Gastrocnemius medialis (tissue), 4 donors: ENCODE measurements at regions not wholly inside any gene's neighbourhood (a gene's known extent, or its start where the extent isn't known, plus 50 kb on each side); places are given as distances from the start of the nearest gene placed in this dataset.

Experiments
- ATAC-seq, 2 donors: fragments of 150-250 bp; one replicate each; pipeline ENCODE4 v1.9.1; 2016
- DNase-seq, 2 donors: peaks; one replicate each; pipeline ENCODE4 v3.0.0-alpha.2; 2019
- H3K27ac ChIP-seq, 4 donors: fragments of 200-600 bp; sonication (generic); 1 replicate in 1 of 4; 2 replicates in 3 of 4; pipeline ENCODE4 v1.5.1; 2016 to 2018; ENCODE audit warnings: mild to moderate bottlenecking in 2 of 4, moderate library complexity in 1 of 4
- H3K27me3 ChIP-seq, 3 donors: fragments of 200-600 bp; sonication (generic) in 2 of 3; 1 replicate in 1 of 3; 2 replicates in 2 of 3; pipeline versions ENCODE4 v1.5.1 to v1.6.0; 2016 to 2019; ENCODE audit warnings: mild to moderate bottlenecking in 1 of 3, moderate library complexity in 1 of 3
- H3K36me3 ChIP-seq, 2 donors: fragments of 200-600 bp; sonication (generic) in 1 of 2; one replicate each; pipeline ENCODE4 v1.5.1; 2017 to 2018
- H3K4me1 ChIP-seq, 2 donors: fragments of 200-600 bp; sonication (generic) in 1 of 2; one replicate each; pipeline ENCODE4 v1.5.1; 2016 to 2017; ENCODE audit warnings: mild to moderate bottlenecking in 2 of 2
- H3K4me3 ChIP-seq, 4 donors: fragments of 200-600 bp; sonication (generic) in 3 of 4; 1 replicate in 1 of 4; 2 replicates in 3 of 4; pipeline ENCODE4 v1.5.1; 2016 to 2019; ENCODE audit warnings: mild to moderate bottlenecking in 2 of 4
- H3K9me3 ChIP-seq, 3 donors: fragments of 200-600 bp; sonication (generic) in 2 of 3; 1 replicate in 1 of 3; 2 replicates in 2 of 3; pipeline ENCODE4 v1.5.1; 2016 to 2019
- POLR2A ChIP-seq, 2 donors: fragments of 450-650 bp; IDR thresholded peaks; one replicate each; pipeline ENCODE4 v1.6.1; 2017; ENCODE audit warnings: antibody characterized with exemption in 2 of 2, mild to moderate bottlenecking in 2 of 2, moderate library complexity in 2 of 2
- in situ Hi-C, 4 donors: fragments of 200-750 bp; cut with MboI; loops; one replicate each; pipeline versions ENCODE4 v1.15.0 to v1.8.0; 2017; ENCODE audit warnings: low sequenced_read_pairs in 4 of 4
- intact Hi-C: fragments of 100-400 bp; cut with DNase I; formaldehyde crosslinking; loops from one replicate; pipeline ENCODE4 v1.15.1; 2023; ENCODE audit warnings: low total_unique reads
- TF ChIP-seq, protein P1 (sequence below), 5 experiments: fragments of 450-650 bp in 3 of 5; fragments of 200-600 bp in 2 of 5; sonication (generic) in 2 of 5; IDR thresholded peaks in 4 of 5; conservative IDR thresholded peaks in 1 of 5; 1 replicate in 4 of 5; 2 replicates in 1 of 5; pipeline ENCODE4 v1.5.1; 2016 to 2019; ENCODE audit warnings: antibody characterized with exemption in 5 of 5, mild to moderate bottlenecking in 3 of 5, moderate library complexity in 3 of 5

DNA sequence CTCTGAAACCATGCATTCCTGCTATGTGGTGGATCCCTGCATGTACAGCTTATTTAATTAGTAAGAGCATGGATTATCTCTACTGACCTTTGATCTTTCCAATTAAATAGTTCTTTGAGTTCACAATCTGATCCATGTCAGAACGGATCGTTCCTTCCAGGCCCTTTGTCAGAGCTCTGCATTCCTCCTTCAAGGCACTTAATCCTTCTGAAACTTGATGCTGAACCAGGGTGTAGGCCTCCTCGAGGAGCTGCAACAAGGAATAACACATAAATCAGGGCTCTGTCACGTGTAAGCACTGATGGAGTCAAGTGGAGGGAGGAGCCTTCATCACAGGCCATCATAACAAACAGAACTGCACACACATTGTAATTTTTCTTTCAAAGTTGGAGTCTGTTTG lies 68.4 kb upstream of the EDEM3 start:
- no peaks in the 10 kb centered on the region for H3K36me3 ChIP-seq
- H3K4me3 ChIP-seq = no peak overlapping the region
- ATAC-seq (peak; percentile 87 to 88), DNase-seq (peak; percentile 66 to 71)
- H3K27ac ChIP-seq = peak overlapping the region; percentile 73 to 82 (median 81)
- TF ChIP-seq, protein P1, sequence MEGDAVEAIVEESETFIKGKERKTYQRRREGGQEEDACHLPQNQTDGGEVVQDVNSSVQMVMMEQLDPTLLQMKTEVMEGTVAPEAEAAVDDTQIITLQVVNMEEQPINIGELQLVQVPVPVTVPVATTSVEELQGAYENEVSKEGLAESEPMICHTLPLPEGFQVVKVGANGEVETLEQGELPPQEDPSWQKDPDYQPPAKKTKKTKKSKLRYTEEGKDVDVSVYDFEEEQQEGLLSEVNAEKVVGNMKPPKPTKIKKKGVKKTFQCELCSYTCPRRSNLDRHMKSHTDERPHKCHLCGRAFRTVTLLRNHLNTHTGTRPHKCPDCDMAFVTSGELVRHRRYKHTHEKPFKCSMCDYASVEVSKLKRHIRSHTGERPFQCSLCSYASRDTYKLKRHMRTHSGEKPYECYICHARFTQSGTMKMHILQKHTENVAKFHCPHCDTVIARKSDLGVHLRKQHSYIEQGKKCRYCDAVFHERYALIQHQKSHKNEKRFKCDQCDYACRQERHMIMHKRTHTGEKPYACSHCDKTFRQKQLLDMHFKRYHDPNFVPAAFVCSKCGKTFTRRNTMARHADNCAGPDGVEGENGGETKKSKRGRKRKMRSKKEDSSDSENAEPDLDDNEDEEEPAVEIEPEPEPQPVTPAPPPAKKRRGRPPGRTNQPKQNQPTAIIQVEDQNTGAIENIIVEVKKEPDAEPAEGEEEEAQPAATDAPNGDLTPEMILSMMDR (IDR thresholded peaks at IDR 0.05 in 4 of 5, conservative IDR thresholded peaks at IDR 0.05 in 1 of 5) = no peak
- TF ChIP-seq POLR2A (IDR thresholded peaks at IDR 0.05) = no peak
- H3K9me3 ChIP-seq = no peaks in the 10 kb centered on the region
- no peaks in the 10 kb centered on the region for H3K27me3 ChIP-seq
- intact Hi-C loops = no loop called here
- peaks cover 61 to 69% of the 10 kb centered on the region in 2 donors for H3K4me1 ChIP-seq
- in situ Hi-C loops = no loop called here

DNA sequence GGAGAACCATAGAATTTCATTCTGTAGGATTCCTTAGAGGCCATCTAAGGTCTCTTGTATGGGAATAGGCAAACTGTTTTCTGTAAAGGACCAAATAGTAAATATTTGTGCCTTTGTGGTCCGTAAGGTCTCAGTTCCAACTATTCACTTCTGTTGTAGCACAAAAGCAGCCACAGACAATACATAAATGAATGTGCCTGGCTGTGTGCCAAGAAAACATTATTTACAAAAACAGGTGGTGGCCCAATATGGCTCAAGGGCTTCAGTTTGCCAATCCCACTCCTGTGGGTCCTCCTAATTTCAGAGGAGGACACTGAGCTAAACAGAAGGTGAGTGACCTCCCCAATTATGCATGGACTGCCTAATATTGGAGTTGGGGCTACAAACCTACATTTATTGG lies 67.6 kb upstream of the EDEM3 start:
- Histone ChIP-seq H3K36me3 (no peaks in the 10 kb centered on the region), H3K9me3 (no peaks in the 10 kb centered on the region), H3K4me3 (no peak overlapping the region), H3K4me1 (peaks cover 56 to 61% of the 10 kb centered on the region in 2 donors), H3K27ac (peak overlapping the region; percentile 73 to 82 (median 81)), H3K27me3 (no peaks in the 10 kb centered on the region)
- TF ChIP-seq, protein P1 (IDR thresholded peaks at IDR 0.05 in 4 of 5, conservative IDR thresholded peaks at IDR 0.05 in 1 of 5) = no peak
- TF ChIP-seq POLR2A (IDR thresholded peaks at IDR 0.05) = no peak
- in situ Hi-C loops = no loop called here
- DNase-seq (no peak), ATAC-seq (peak in 1 of 2 donors; percentile 20)
- intact Hi-C loops = no loop called here

DNA sequence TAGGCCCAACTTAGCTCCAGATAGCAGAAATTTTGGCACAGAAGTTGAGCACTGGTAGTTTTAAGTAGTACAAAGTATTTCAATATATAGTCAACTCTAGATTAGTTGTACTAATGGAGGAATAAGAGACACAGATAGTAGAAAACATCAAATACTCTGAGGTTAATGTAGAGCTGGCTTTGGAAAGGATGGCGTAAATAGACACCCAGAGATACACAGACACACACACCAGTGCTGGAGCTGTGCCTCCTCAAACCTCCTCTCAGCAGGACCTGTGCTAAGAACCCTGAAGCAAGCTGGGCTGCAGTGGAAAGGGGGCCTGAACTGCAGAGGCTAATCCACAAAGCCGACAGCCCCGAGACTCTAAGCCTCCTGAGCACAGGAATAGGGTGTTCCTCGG lies 67.0 kb upstream of the EDEM3 start:
- Histone ChIP-seq H3K4me3 (no peak overlapping the region), H3K4me1 (peaks cover 50 to 55% of the 10 kb centered on the region in 2 donors), H3K9me3 (no peaks in the 10 kb centered on the region), H3K27me3 (no peaks in the 10 kb centered on the region), H3K36me3 (no peaks in the 10 kb centered on the region), H3K27ac (peak overlapping the region; percentile 73 to 82 (median 81))
- DNase-seq (no peak), ATAC-seq (no peak)
- intact Hi-C loops (no loop called here), in situ Hi-C loops (no loop called here)
- TF ChIP-seq POLR2A (IDR thresholded peaks at IDR 0.05) = no peak
- TF ChIP-seq, protein P1 (IDR thresholded peaks at IDR 0.05 in 4 of 5, conservative IDR thresholded peaks at IDR 0.05 in 1 of 5) = no peak

DNA sequence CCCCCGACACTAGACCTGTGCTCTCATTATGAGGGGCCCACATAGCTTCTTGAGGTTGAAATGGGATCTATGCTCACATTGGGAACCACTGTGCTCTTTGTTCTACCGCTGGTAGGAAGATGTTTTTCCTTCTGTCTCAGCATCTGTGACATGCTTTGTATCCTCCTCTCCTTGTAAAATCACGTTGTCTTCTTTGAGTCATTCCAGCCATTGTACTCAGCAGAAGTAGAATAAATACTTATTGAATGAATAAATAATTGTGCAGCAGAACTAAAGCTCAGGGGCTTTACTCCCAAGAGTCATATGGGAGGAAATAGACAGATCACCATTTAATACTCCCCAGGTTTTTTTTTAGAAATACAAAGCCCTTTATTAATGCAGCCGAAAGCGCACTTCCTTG lies 66.3 kb upstream of the EDEM3 start:
- DNase-seq (no peak), ATAC-seq (no peak)
- H3K4me1 ChIP-seq = peaks cover 43 to 48% of the 10 kb centered on the region in 2 donors
- TF ChIP-seq, protein P1 (IDR thresholded peaks at IDR 0.05 in 4 of 5, conservative IDR thresholded peaks at IDR 0.05 in 1 of 5) = no peak
- TF ChIP-seq POLR2A (IDR thresholded peaks at IDR 0.05) = no peak
- no peaks in the 10 kb centered on the region for H3K27me3 ChIP-seq
- H3K9me3 ChIP-seq = no peaks in the 10 kb centered on the region
- H3K4me3 ChIP-seq = no peak overlapping the region
- H3K36me3 ChIP-seq = no peaks in the 10 kb centered on the region
- in situ Hi-C loops (no loop called here), intact Hi-C loops (no loop called here)
- peak overlapping the region in 3 of 4 donors; percentile 80 to 82 (median 82) for H3K27ac ChIP-seq

DNA sequence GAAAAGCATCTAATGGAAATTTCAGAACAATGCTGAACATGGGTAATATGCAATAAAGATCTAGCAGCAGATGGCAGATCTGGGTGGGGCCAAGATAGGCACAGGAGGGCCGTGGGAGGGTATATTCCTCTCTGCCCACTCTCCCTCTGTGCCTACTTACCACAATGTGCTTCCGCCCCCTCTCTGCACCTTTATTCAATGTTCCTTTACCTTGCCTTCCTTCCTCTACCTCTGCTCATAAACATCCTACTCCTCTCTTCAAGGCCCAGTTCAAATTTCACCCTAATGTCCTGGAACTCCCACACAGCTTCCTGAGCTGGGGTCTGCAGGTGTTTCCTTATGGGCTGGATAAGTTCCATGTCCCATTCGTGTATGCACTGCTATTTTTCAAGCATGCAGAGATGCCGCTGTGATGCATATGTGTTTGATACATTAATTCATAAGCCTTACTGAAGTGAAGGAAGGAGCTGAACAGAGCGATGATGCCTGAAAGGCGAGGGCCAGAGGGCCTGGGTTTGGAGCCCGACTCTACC lies 65.6 kb upstream of the EDEM3 start:
- no peaks in the 10 kb centered on the region for H3K36me3 ChIP-seq
- H3K27ac ChIP-seq = no peak overlapping the region
- ATAC-seq (no peak), DNase-seq (no peak)
- in situ Hi-C loops = no loop called here
- TF ChIP-seq, protein P1 (IDR thresholded peaks at IDR 0.05 in 4 of 5, conservative IDR thresholded peaks at IDR 0.05 in 1 of 5) = no peak
- no peak for TF ChIP-seq POLR2A (IDR thresholded peaks at IDR 0.05)
- no peak overlapping the region for H3K4me3 ChIP-seq
- H3K9me3 ChIP-seq = no peaks in the 10 kb centered on the region
- H3K27me3 ChIP-seq = no peaks in the 10 kb centered on the region
- intact Hi-C loops = no loop called here
- peaks cover 36 to 42% of the 10 kb centered on the region in 2 donors for H3K4me1 ChIP-seq
